MCF 10A (cell line): ENCODE measurements at regions not wholly inside any gene's neighbourhood (a gene's known extent, or its start where the extent isn't known, plus 50 kb on each side); places are given as distances from the start of the nearest gene placed in this dataset.
"Not testable (repeated sequence)": the region's sequence is repeated elsewhere in the genome, so short reads cannot be mapped to it uniquely, and the experiment has no call there.

Source experiments
- BruUV-seq: library from RNA; stranded (reverse); fragments of 400-500 nt; replicated peaks from 2 replicates; lab custom pipeline; 2021; lab: Mats Ljungman, UMichigan
- CTCF ChIA-PET: fragments of 300-600 bp; sonication (Branson Sonifier 250); formaldehyde crosslinking; extraction: SDS; loops from one replicate; lab custom pipeline; 2021; ENCODE audit warnings: antibody characterized with exemption, inconsistent platforms; lab: Yijun Ruan, JAX
- POLR2A ChIA-PET: fragments of 300-600, 350-650 bp; sonication (Branson Sonifier 250); formaldehyde crosslinking; extraction: SDS; loops from one replicate; lab custom pipeline; 2020; ENCODE audit warnings: antibody characterized with exemption, inconsistent platforms; lab: Yijun Ruan, JAX
- DNase-seq: peaks from one replicate; pipeline ENCODE4 v3.0.0-alpha.2; 2018; ENCODE audit not compliant: unreplicated experiment
- H3K27ac Mint-ChIP-seq: one replicate; pipeline ENCODE4 v1.8.0; 2022; ENCODE audit warnings: mild to moderate bottlenecking, low read depth, mixed read lengths; ENCODE audit not compliant: unreplicated experiment
- H3K27me3 Mint-ChIP-seq: one replicate; pipeline ENCODE4 v1.8.0; 2022; ENCODE audit warnings: mixed read lengths; ENCODE audit not compliant: insufficient read depth, unreplicated experiment
- H3K36me3 Mint-ChIP-seq: one replicate; pipeline ENCODE4 v1.8.0; 2022; ENCODE audit warnings: mild to moderate bottlenecking, moderate library complexity, mixed read lengths; ENCODE audit not compliant: insufficient read depth, unreplicated experiment
- H3K4me1 Mint-ChIP-seq: one replicate; pipeline ENCODE4 v1.8.0; 2022; ENCODE audit warnings: mixed read lengths; ENCODE audit not compliant: insufficient read depth, unreplicated experiment
- H3K4me3 Mint-ChIP-seq: one replicate; pipeline ENCODE4 v1.8.0; 2022; ENCODE audit warnings: mild to moderate bottlenecking, moderate library complexity, mixed read lengths; ENCODE audit not compliant: unreplicated experiment
- H3K9me3 Mint-ChIP-seq: one replicate; pipeline ENCODE4 v1.8.0; 2022; ENCODE audit warnings: mixed read lengths; ENCODE audit not compliant: unreplicated experiment
- intact Hi-C: fragments of 100-400 bp; cut with micrococcal nuclease; formaldehyde crosslinking; loops from 2 replicates; pipeline ENCODE4 v1.14.1; 2022
- TF ChIP-seq, protein P1 (sequence below): fragments of 200-600 bp; IDR thresholded peaks from one replicate; pipeline ENCODE4 v1.8.0; 2022; ENCODE audit warnings: antibody characterized with exemption, mild to moderate bottlenecking; ENCODE audit not compliant: unreplicated experiment

DNA sequence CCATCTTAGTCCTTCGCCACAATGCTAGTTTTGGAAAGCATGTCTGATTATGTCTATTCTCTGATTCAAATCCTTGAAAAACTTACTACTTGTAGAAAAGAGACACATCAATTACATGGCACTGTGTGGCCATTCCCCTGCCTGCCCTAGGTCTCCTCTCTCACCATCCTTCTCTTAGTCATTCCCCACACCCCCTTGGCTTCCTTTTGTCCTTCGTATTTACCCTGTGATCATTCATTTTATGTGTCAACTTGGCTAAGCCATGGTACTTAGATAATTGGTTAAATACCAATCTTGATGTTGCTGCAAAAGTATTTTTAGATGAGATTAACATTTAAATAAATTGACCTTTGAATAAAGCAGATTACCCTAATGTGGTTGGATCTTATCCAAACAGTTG, 122.9 kb upstream of the CDH11 start:
- intact Hi-C loops: no loop called here
- BruUV-seq: no TSS peak
- H3K27ac Mint-ChIP-seq: no peak overlapping the region
- H3K36me3 Mint-ChIP-seq: no peaks in the 10 kb centered on the region
- no peaks in the 10 kb centered on the region for H3K27me3 Mint-ChIP-seq
- H3K4me3 Mint-ChIP-seq: no peak overlapping the region
- POLR2A ChIA-PET: no interaction called here
- peaks cover 35% of the 10 kb centered on the region for H3K9me3 Mint-ChIP-seq
- no peak for DNase-seq
- H3K4me1 Mint-ChIP-seq: no peaks in the 10 kb centered on the region
- CTCF ChIA-PET: no interaction called here
- TF ChIP-seq, protein P1, sequence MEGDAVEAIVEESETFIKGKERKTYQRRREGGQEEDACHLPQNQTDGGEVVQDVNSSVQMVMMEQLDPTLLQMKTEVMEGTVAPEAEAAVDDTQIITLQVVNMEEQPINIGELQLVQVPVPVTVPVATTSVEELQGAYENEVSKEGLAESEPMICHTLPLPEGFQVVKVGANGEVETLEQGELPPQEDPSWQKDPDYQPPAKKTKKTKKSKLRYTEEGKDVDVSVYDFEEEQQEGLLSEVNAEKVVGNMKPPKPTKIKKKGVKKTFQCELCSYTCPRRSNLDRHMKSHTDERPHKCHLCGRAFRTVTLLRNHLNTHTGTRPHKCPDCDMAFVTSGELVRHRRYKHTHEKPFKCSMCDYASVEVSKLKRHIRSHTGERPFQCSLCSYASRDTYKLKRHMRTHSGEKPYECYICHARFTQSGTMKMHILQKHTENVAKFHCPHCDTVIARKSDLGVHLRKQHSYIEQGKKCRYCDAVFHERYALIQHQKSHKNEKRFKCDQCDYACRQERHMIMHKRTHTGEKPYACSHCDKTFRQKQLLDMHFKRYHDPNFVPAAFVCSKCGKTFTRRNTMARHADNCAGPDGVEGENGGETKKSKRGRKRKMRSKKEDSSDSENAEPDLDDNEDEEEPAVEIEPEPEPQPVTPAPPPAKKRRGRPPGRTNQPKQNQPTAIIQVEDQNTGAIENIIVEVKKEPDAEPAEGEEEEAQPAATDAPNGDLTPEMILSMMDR: no peak

DNA sequence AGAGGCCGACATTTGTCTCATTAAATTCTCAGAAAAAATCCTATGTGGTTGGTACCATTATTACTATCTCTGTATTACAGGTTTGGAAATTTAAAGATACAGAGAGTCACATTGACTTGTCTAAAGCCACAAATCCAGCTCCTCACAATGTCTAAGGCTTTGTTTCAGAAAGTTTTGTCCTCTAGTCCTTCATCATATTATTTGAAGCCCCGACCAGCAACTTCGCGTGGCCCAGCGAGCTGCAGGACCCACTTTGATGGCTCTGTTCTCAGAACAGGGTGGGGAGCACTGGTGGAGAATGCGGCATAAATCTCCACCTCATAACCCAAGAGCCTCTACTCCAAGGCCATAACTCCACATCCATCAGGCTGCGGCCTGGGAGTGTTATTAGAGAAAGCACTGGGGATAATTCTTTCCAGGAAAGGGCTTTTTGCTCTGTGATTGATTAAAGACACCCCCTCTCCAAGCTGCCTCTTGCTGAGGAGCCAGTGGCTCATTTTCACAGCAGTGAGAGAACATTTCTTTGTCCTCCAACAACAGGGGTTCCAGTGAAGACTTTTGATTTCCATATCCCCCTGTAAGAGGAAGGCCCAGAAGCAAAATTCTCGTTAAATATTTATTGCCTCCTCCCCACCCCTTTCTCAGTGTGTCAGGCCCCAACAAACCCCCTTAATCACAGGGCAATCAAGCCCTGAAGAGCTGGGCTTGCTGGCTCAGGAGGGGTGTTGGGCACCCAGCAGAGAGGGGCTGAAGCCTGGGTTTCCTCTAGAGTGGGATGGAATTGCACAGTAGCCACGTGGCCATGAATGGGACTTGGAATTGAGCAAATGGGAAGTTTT, 113.7 kb upstream of the CDH11 start:
- CTCF ChIA-PET: no interaction called here
- POLR2A ChIA-PET: no interaction called here
- peaks cover 48% of the 10 kb centered on the region for H3K9me3 Mint-ChIP-seq
- no peak for DNase-seq
- intact Hi-C loops: no loop called here
- BruUV-seq: no TSS peak
- no peaks in the 10 kb centered on the region for H3K36me3 Mint-ChIP-seq
- TF ChIP-seq, protein P1: no peak
- no peak overlapping the region for H3K4me3 Mint-ChIP-seq
- H3K27ac Mint-ChIP-seq: no peak overlapping the region
- no peaks in the 10 kb centered on the region for H3K27me3 Mint-ChIP-seq
- no peaks in the 10 kb centered on the region for H3K4me1 Mint-ChIP-seq

DNA sequence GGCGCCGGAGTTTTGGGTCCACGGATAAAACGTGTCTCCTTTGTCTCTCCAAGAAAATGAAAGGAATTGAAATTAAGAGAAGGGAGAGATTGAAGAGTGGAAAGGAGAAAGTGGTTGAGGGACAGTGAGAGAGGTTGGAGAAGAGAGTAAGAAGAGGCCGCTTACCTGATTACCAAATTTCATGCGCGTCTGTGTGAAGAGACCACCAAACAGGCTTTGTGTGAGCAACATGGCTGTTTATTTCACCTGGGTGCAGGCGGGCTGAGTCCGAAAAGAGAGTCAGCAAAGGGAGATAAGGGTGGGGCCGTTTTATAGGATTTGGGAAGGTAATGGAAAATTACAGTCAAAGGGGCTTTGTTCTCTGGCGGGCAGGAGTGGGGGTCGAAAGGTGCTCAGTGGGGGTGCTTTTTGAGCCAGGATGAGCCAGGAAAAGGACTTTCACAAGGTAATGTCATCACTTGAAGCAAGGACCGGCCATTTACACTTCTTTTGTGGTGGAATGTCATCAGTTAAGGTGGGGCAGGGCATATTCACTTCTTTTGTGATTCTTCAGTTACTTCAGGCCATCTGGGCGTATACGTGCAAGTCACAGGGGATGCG, 113.0 kb upstream of the CDH11 start:
- CTCF ChIA-PET, H3K4me3 Mint-ChIP-seq, POLR2A ChIA-PET, intact Hi-C loops, BruUV-seq, H3K27ac Mint-ChIP-seq, H3K27me3 Mint-ChIP-seq, H3K36me3 Mint-ChIP-seq, DNase-seq, H3K4me1 Mint-ChIP-seq: not testable (repeated sequence)
- H3K9me3 Mint-ChIP-seq: peaks cover 48% of the 10 kb centered on the region

DNA sequence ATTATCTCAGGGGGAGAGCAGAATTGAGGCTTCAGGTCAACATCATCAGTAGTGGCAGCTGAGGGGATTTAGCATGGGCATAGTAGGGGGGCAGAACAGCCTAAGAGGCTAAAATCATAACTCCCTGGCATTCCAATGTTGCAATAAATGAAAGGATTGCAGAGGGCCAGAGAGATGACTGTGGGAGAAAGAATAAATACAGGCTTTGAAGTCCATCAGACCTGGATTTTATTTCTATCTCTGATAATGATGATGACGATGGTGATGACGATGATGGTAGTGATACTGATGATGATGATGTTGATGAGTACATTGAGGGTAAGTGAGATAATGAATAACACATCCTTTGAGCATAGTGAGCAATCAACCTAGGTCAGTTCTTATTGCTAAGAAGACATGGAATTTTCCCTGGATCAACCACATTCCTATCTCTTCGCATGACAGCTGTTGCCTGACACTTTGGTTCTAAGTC, 107.4 kb upstream of the CDH11 start:
- TF ChIP-seq, protein P1: no peak
- no peak overlapping the region for H3K4me3 Mint-ChIP-seq
- H3K27ac Mint-ChIP-seq: no peak overlapping the region
- DNase-seq: no peak
- H3K27me3 Mint-ChIP-seq: no peaks in the 10 kb centered on the region
- ChIA-PET POLR2A (no interaction called here), CTCF (no interaction called here)
- no peaks in the 10 kb centered on the region for H3K36me3 Mint-ChIP-seq
- H3K9me3 Mint-ChIP-seq: peaks cover 69% of the 10 kb centered on the region
- no peaks in the 10 kb centered on the region for H3K4me1 Mint-ChIP-seq
- intact Hi-C loops: no loop called here
- BruUV-seq: no TSS peak
